Stimulated activated CD8-positive, alpha-beta memory T cell treated with anti-CD3 and anti-CD28 coated beads, Interleukin-15, amount 100 ng/mL, for 48 hours (primary cell): ENCODE measurements at regions not wholly inside any gene's neighbourhood (a gene's known extent, or its start where the extent isn't known, plus 50 kb on each side); places are given as distances from the start of the nearest gene placed in this dataset.

Experiments
- DNase-seq, 2 donors: peaks; one replicate each; pipeline ENCODE4 v3.0.0-alpha.2; 2020; ENCODE audit warnings: low read depth in 2 of 2

GRCh38 chr12:93177208-93178153 lies 200.2 kb upstream of the NUDT4 start:
- no peak for DNase-seq

- no peak for DNase-seq
These were observed 199.4 kb upstream of the NUDT4 start for GRCh38 chr12:93178154-93178878.

GRCh38 chr12:93179792-93180191 lies 197.9 kb upstream of the NUDT4 start:
- no peak for DNase-seq

GRCh38 chr12:93180566-93180965 lies 197.2 kb upstream of the NUDT4 start:
- DNase-seq: no peak

- no peak for DNase-seq
These were observed 196.2 kb upstream of the NUDT4 start for GRCh38 chr12:93181409-93181965.

GRCh38 chr12:93183940-93184671 lies 193.6 kb upstream of the NUDT4 start:
- DNase-seq: no peak

- DNase-seq: no peak
These were observed 192.9 kb upstream of the NUDT4 start for GRCh38 chr12:93184672-93185368.

GRCh38 chr12:93185369-93185741 lies 192.4 kb upstream of the NUDT4 start:
- DNase-seq: no peak

GRCh38 chr12:93186131-93186530 lies 191.6 kb upstream of the NUDT4 start:
- DNase-seq: no peak

GRCh38 chr12:93186621-93187020 lies 191.1 kb upstream of the NUDT4 start:
- DNase-seq: no peak

- DNase-seq: no peak
These were observed 186.3 kb upstream of the NUDT4 start for GRCh38 chr12:93191423-93191822.

GRCh38 chr12:93191956-93192355 lies 185.8 kb upstream of the NUDT4 start:
- no peak for DNase-seq

- no peak for DNase-seq
These were observed 184.8 kb upstream of the NUDT4 start for GRCh38 chr12:93192878-93193277.

- DNase-seq: no peak
These were observed 182.2 kb upstream of the NUDT4 start for GRCh38 chr12:93195511-93195910.

GRCh38 chr12:93197067-93197593 lies 180.6 kb upstream of the NUDT4 start:
- no peak for DNase-seq

GRCh38 chr12:93198086-93198485 lies 179.6 kb upstream of the NUDT4 start:
- DNase-seq: no peak

- DNase-seq: no peak
These were observed 177.9 kb upstream of the NUDT4 start for GRCh38 chr12:93199831-93200236.

GRCh38 chr12:93200291-93200917 lies 177.3 kb upstream of the NUDT4 start:
- DNase-seq: no peak

- no peak for DNase-seq
These were observed 175.7 kb upstream of the NUDT4 start for GRCh38 chr12:93201990-93202389.

- DNase-seq: no peak
These were observed 175.0 kb upstream of the NUDT4 start for GRCh38 chr12:93202688-93203087.

- no peak for DNase-seq
These were observed 174.4 kb upstream of the NUDT4 start for GRCh38 chr12:93203361-93203760.
